Choroid plexus epithelial cell (primary cell): ENCODE measurements at regions not wholly inside any gene's neighbourhood (a gene's known extent, or its start where the extent isn't known, plus 50 kb on each side); places are given as distances from the start of the nearest gene placed in this dataset.

Source experiments
- DNase-seq: peaks from one replicate; pipeline ENCODE4 v3.0.0-alpha.2; 2010; ENCODE audit warnings: low read depth
- H3K4me3 ChIP-seq: 2 replicates; pipeline ENCODE4 v1.5.1; 2011; ENCODE audit warnings: low read depth, mild to moderate bottlenecking, control low read depth, low read length, moderate library complexity
- CTCF ChIP-seq: conservative IDR thresholded peaks from 2 replicates; pipeline ENCODE4 v1.5.1; 2011; ENCODE audit warnings: low read depth, mild to moderate bottlenecking, control low read depth, inconsistent platforms, low read length, moderate library complexity

GRCh38 chr2:45288532-45289417, 279.5 kb upstream of the SIX2 start:
- H3K4me3 ChIP-seq: no peak overlapping the region
- DNase-seq: peak; percentile 65
- TF ChIP-seq CTCF: no peak

- no peak overlapping the region for H3K4me3 ChIP-seq
- DNase-seq: no peak
- TF ChIP-seq CTCF: no peak
Measured at GRCh38 chr2:45287045-45287444, 277.8 kb upstream of the SIX2 start.

GRCh38 chr2:45285771-45286390, 276.6 kb upstream of the SIX2 start:
- DNase-seq: peak; percentile 23
- H3K4me3 ChIP-seq: no peak overlapping the region
- TF ChIP-seq CTCF: no peak

GRCh38 chr2:45285311-45285710, 276.1 kb upstream of the SIX2 start:
- TF ChIP-seq CTCF: no peak
- DNase-seq: no peak

GRCh38 chr2:45284621-45284995, 275.4 kb upstream of the SIX2 start:
- TF ChIP-seq CTCF: no peak
- no peak for DNase-seq
- H3K4me3 ChIP-seq: no peak overlapping the region

More at GRCh38 chr2:45285311-45285710, 276.1 kb upstream of the SIX2 start:
- no peak overlapping the region for H3K4me3 ChIP-seq

- TF ChIP-seq CTCF: no peak
- H3K4me3 ChIP-seq: no peak overlapping the region
- peak; percentile 86 for DNase-seq
Measured at GRCh38 chr2:45283764-45284620, 274.7 kb upstream of the SIX2 start.
